SKM-1 (cell line): ENCODE measurements at regions not wholly inside any gene's neighbourhood (a gene's known extent, or its start where the extent isn't known, plus 50 kb on each side); places are given as distances from the start of the nearest gene placed in this dataset.
"Not testable (repeated sequence)": the region's sequence is repeated elsewhere in the genome, so short reads cannot be mapped to it uniquely, and the experiment has no call there.

ENCODE experiments used
- DNase-seq: peaks from one replicate; lab custom pipeline; 2025; ENCODE audit not compliant: unreplicated experiment; lab: John Stamatoyannopoulos, UW

- not testable (repeated sequence) for DNase-seq
Measured at GRCh38 chr13:97774391-97775100, 178.9 kb upstream of the IPO5 start.

GRCh38 chr13:97780486-97780885 is 173.0 kb upstream of the IPO5 start:
- no peak for DNase-seq

GRCh38 chr13:97781891-97782305 is 171.6 kb upstream of the IPO5 start:
- no peak for DNase-seq

- no peak for DNase-seq
Measured at GRCh38 chr13:97786510-97786909, 167.0 kb upstream of the IPO5 start.

- no peak for DNase-seq
Measured at GRCh38 chr13:97797553-97797952, 155.9 kb upstream of the IPO5 start.

- DNase-seq, result no peak
Measured at GRCh38 chr13:97798171-97798821, 155.2 kb upstream of the IPO5 start.

GRCh38 chr13:97798836-97799235 is 154.6 kb upstream of the IPO5 start:
- no peak for DNase-seq

- no peak for DNase-seq
Measured at GRCh38 chr13:97802213-97802612, 151.3 kb upstream of the IPO5 start.

- no peak for DNase-seq
Measured at GRCh38 chr13:97809576-97809975, 143.9 kb upstream of the IPO5 start.

GRCh38 chr13:97810152-97810551 is 143.3 kb upstream of the IPO5 start:
- no peak for DNase-seq

- no peak for DNase-seq
Measured at GRCh38 chr13:97822377-97822776, 131.1 kb upstream of the IPO5 start.

- DNase-seq, result no peak
Measured at GRCh38 chr13:97826421-97827012, 127.0 kb upstream of the IPO5 start.

GRCh38 chr13:97834250-97834649 is 119.2 kb upstream of the IPO5 start:
- no peak for DNase-seq

- no peak for DNase-seq
Measured at GRCh38 chr13:97843189-97843588, 110.3 kb upstream of the IPO5 start.

GRCh38 chr13:97844151-97844550 is 109.3 kb upstream of the IPO5 start:
- DNase-seq, result no peak

GRCh38 chr13:97848886-97849285 is 104.6 kb upstream of the IPO5 start:
- no peak for DNase-seq

GRCh38 chr13:97849305-97849704 is 104.2 kb upstream of the IPO5 start:
- peak; percentile 16 for DNase-seq

GRCh38 chr13:97851269-97851668 is 102.2 kb upstream of the IPO5 start:
- no peak for DNase-seq

GRCh38 chr13:97852181-97852874 is 101.1 kb upstream of the IPO5 start:
- no peak for DNase-seq

- no peak for DNase-seq
Measured at GRCh38 chr13:97853550-97853949, 99.9 kb upstream of the IPO5 start.

GRCh38 chr13:97855570-97856303 is 97.7 kb upstream of the IPO5 start:
- peak; percentile 11 for DNase-seq
